SK-N-SH (cell line): ENCODE measurements at regions not wholly inside any gene's neighbourhood (a gene's known extent, or its start where the extent isn't known, plus 50 kb on each side); places are given as distances from the start of the nearest gene placed in this dataset.
"Not testable (repeated sequence)": the region's sequence is repeated elsewhere in the genome, so short reads cannot be mapped to it uniquely, and the experiment has no call there.

Experiments
- CTCF ChIA-PET: fragments of 300-600, 350-600 bp; formaldehyde crosslinking; extraction: SDS; loops from one replicate; lab custom pipeline; 2021; lab: Yijun Ruan, JAX
- POLR2A ChIA-PET: fragments of 350-600 bp; sonication (Branson Sonifier 250); formaldehyde crosslinking; extraction: SDS; loops from one replicate; lab custom pipeline; 2020; ENCODE audit warnings: antibody characterized with exemption, inconsistent platforms; lab: Yijun Ruan, JAX
- DNase-seq: peaks from one replicate; pipeline ENCODE4 v3.0.0; 2012
- H2AFZ ChIP-seq: fragments of 200-600 bp; sonication (generic); 2 replicates; pipeline ENCODE4 v1.8.1; 2016; ENCODE audit warnings: antibody characterized with exemption, mild to moderate bottlenecking, low read depth
- H3F3A ChIP-seq: fragments of 200-600 bp; sonication (generic); replicated peaks from 2 replicates; pipeline ENCODE3; 2016; ENCODE audit warnings: antibody characterized with exemption, mild to moderate bottlenecking; ENCODE audit not compliant: insufficient read depth
- H3K27ac ChIP-seq, 2 experiments: fragments of 200-500 bp in 1 of 2; fragments of 200-600 bp in 1 of 2; sonication (Bioruptor generic) in 1 of 2; sonication (generic), shearing (Covaris generic) in 1 of 2; 2 replicates each; pipeline versions ENCODE4 v1.5.1 to v1.6.1; 2014 to 2016; ENCODE audit warnings: low read depth in 2 of 2, inconsistent platforms in 1 of 2, low read length in 1 of 2, mild to moderate bottlenecking in 1 of 2, mixed read lengths in 1 of 2
- H3K27me3 ChIP-seq: fragments of 200-600 bp; sonication (generic), shearing (Covaris generic); 2 replicates; pipeline ENCODE4 v1.6.1; 2016; ENCODE audit warnings: mixed run types; ENCODE audit not compliant: insufficient read depth
- H3K36me3 ChIP-seq, 2 experiments: fragments of 200-500 bp in 1 of 2; fragments of 200-600 bp in 1 of 2; sonication (Bioruptor generic) in 1 of 2; sonication (generic) in 1 of 2; replicated peaks in 1 of 2; 2 replicates each; pipeline versions ENCODE3 to v1.5.1; 2014 to 2016; ENCODE audit warnings: low read length in 1 of 2, mild to moderate bottlenecking in 1 of 2; ENCODE audit not compliant: insufficient read depth in 2 of 2, control insufficient read depth in 1 of 2
- H3K4me1 ChIP-seq, 2 experiments: fragments of 200-500 bp in 1 of 2; fragments of 200-600 bp in 1 of 2; sonication (Bioruptor generic) in 1 of 2; sonication (generic), shearing (Covaris generic) in 1 of 2; 2 replicates each; pipeline versions ENCODE4 v1.5.1 to v1.6.1; 2014 to 2016; ENCODE audit warnings: low read depth in 1 of 2, low read length in 1 of 2, mixed run types in 1 of 2; ENCODE audit not compliant: insufficient read depth in 2 of 2, control insufficient read depth in 1 of 2
- H3K4me2 ChIP-seq: fragments of 200-600 bp; sonication (generic), shearing (Covaris generic); 2 replicates; pipeline ENCODE4 v1.6.1; 2017; ENCODE audit warnings: mixed run types
- H3K4me3 ChIP-seq, 2 experiments: fragments of 200-500 bp in 1 of 2; fragments of 200-600 bp in 1 of 2; sonication (Bioruptor generic) in 1 of 2; sonication (generic), shearing (Covaris generic) in 1 of 2; 2 replicates each; pipeline versions ENCODE4 v1.5.1 to v1.8.1; 2014 to 2016; ENCODE audit warnings: low read depth in 2 of 2, inconsistent platforms in 1 of 2, low read length in 1 of 2, mild to moderate bottlenecking in 1 of 2, mixed read lengths in 1 of 2, moderate library complexity in 1 of 2
- H3K79me2 ChIP-seq: fragments of 200-600 bp; sonication (generic); 2 replicates; pipeline ENCODE4 v1.8.1; 2017; ENCODE audit warnings: mild to moderate bottlenecking; ENCODE audit not compliant: insufficient read depth
- H3K9ac ChIP-seq: fragments of 200-600 bp; sonication (generic); 2 replicates; pipeline ENCODE4 v1.6.1; 2017; ENCODE audit warnings: mixed run types
- H3K9me2 ChIP-seq: fragments of 200-600 bp; sonication (generic); 2 replicates; pipeline ENCODE4 v1.6.1; 2017; ENCODE audit warnings: mixed run types
- H3K9me3 ChIP-seq: fragments of 200-600 bp; sonication (generic); 2 replicates; pipeline ENCODE4 v1.6.1; 2017; ENCODE audit warnings: mixed run types, mild to moderate bottlenecking, moderate library complexity
- H4K20me1 ChIP-seq: fragments of 200-600 bp; sonication (generic); 2 replicates; pipeline ENCODE4 v1.6.1; 2017; ENCODE audit warnings: mild to moderate bottlenecking, mixed run types; ENCODE audit not compliant: insufficient read depth
- EP300 ChIP-seq, 2 experiments: IDR thresholded peaks; 2 replicates each; pipeline versions ENCODE4 v1.4.0 to v1.6.1; 2012; ENCODE audit warnings: borderline replicate concordance in 1 of 2, low read depth in 1 of 2, low read length in 1 of 2
- EZH2phosphoT487 ChIP-seq: fragments of 200-600 bp; sonication (generic); IDR thresholded peaks from 2 replicates; pipeline ENCODE4 v1.6.1; 2017; ENCODE audit warnings: low read depth, mixed run types, mild to moderate bottlenecking, antibody characterized with exemption, moderate library complexity, borderline replicate concordance
- FOXJ3 ChIP-seq: sonication (generic); formaldehyde crosslinking; IDR thresholded peaks from 2 replicates; pipeline ENCODE4 v1.5.1; 2020; ENCODE audit warnings: mild to moderate bottlenecking, missing genetic modification reagents
- GABPA ChIP-seq: IDR thresholded peaks from 2 replicates; pipeline ENCODE4 v1.4.0; 2012; ENCODE audit warnings: low read depth, mild to moderate bottlenecking
- GATA2 ChIP-seq: sonication (generic); formaldehyde crosslinking; IDR thresholded peaks from 2 replicates; pipeline ENCODE4 v1.5.0; 2020; ENCODE audit warnings: mild to moderate bottlenecking, missing genetic modification reagents
- JUND ChIP-seq: IDR thresholded peaks from 2 replicates; pipeline ENCODE4 v1.4.0; 2012
- MXI1 ChIP-seq: IDR thresholded peaks from 2 replicates; pipeline ENCODE4 v1.6.1; 2012; ENCODE audit warnings: mild to moderate bottlenecking, low read depth, low read length, improper control_type of control experiment
- NRF1 ChIP-seq: IDR thresholded peaks from 2 replicates; pipeline ENCODE4 v1.6.1; 2012; ENCODE audit warnings: low read depth, mild to moderate bottlenecking, low read length
- POLR2AphosphoS5 ChIP-seq: IDR thresholded peaks from 2 replicates; pipeline ENCODE4 v1.6.1; 2012; ENCODE audit warnings: low read depth, low read length
- RCOR1 ChIP-seq: fragments of 150-350 bp; IDR thresholded peaks from 2 replicates; pipeline ENCODE4 v1.6.1; 2017; ENCODE audit warnings: antibody characterized with exemption, low read length
- RFX5 ChIP-seq: IDR thresholded peaks from 2 replicates; pipeline ENCODE4 v1.6.1; 2012; ENCODE audit warnings: mild to moderate bottlenecking, improper control_type of control experiment, low read length
- RXRA ChIP-seq: IDR thresholded peaks from 2 replicates; pipeline ENCODE4 v1.4.0; 2012; ENCODE audit warnings: low read depth, mild to moderate bottlenecking, borderline replicate concordance
- SIN3A ChIP-seq: IDR thresholded peaks from 2 replicates; pipeline ENCODE4 v1.6.1; 2012; ENCODE audit warnings: low read depth, mild to moderate bottlenecking, low read length, moderate library complexity, borderline replicate concordance
- TAF1 ChIP-seq: IDR thresholded peaks from 2 replicates; pipeline ENCODE4 v1.6.1; 2012; ENCODE audit warnings: low read depth, mild to moderate bottlenecking, low read length, moderate library complexity, borderline replicate concordance
- YY1 ChIP-seq: IDR thresholded peaks from 2 replicates; pipeline ENCODE4 v1.4.0; 2012; ENCODE audit warnings: low read depth, mild to moderate bottlenecking
- WGBS: methylation state at CpG from one replicate; pipeline ENCODE4 v1.1.6; 2017; ENCODE audit warnings: low lambda C conversion rate; 5-methylcytosine and 5-hydroxymethylcytosine counted together
- TF ChIP-seq, protein P1 (sequence below): IDR thresholded peaks from 2 replicates; pipeline ENCODE4 v1.4.0; 2012; ENCODE audit warnings: low read depth, borderline replicate concordance
- TF ChIP-seq, protein P2 (sequence below): IDR thresholded peaks from 2 replicates; pipeline ENCODE4 v1.4.0; 2012; ENCODE audit warnings: low read depth, borderline replicate concordance

DNA sequence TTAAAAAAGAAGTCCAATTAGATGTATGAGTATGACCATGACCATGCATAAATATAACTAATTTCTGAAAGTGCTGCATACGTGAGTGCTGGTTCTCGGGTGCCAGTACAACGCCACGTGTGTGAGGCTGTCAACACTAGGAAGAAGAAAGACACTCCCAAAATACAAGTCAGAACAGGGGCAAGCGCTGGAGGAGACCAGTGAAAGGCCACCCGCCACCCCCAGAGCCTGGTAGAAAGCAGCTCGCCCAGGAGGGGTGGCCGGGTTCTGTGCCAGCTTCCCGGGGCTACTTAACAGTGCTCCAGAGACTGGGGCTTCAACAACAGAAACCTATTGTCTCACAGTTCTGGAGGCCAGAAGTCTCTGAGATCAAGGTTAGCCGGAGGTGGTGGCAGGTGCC is 147.6 kb downstream of the RTP5 start (continued):
- TF ChIP-seq RFX5 (no peak), YY1 (no peak), FOXJ3 (CRISPR knock-in tag) (no peak), RXRA (no peak), SIN3A (no peak)

DNA sequence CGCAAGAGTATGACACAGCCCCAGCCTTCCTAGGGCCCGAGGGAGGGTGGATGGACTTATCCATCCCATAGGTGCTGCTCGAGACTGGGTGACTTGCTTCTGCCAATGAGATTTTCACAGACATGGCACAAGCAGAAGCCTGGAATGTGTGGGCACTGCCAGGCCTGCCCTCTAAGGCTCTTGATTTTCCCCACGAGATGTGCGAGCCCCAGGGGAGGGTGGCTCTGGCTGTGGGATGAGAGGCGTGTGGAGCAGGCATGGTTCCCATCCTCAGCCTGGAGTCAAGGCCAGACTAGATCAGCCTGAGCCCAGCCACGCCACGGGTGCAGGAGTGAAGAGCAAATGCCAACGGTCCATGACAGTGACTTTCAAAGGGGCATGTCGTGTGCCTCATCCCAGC is 148.9 kb downstream of the RTP5 start:
- not testable (repeated sequence) for H4K20me1 ChIP-seq, DNase-seq, H3K4me3 ChIP-seq, H3F3A ChIP-seq, H3K36me3 ChIP-seq, H3K79me2 ChIP-seq, H2AFZ ChIP-seq, H3K9me3 ChIP-seq, H3K4me2 ChIP-seq, H3K9me2 ChIP-seq, H3K27ac ChIP-seq, H3K9ac ChIP-seq, H3K4me1 ChIP-seq
- WGBS = 49% methylated on average over 9 of the region's 10 CpGs
- peaks cover 10% of the 10 kb centered on the region; the same call in 1 of the 2 replicates for H3K27me3 ChIP-seq
- ChIA-PET POLR2A (interaction anchor here (0.6 kb wide), 1 partner anchor 141 kb away, joined by 3 read pairs; no protein-coding TSS in a partner anchor), CTCF (interaction anchor here (1.0 kb wide), 1 partner anchor 68 kb away, joined by 3 read pairs; no protein-coding TSS in a partner anchor)

DNA sequence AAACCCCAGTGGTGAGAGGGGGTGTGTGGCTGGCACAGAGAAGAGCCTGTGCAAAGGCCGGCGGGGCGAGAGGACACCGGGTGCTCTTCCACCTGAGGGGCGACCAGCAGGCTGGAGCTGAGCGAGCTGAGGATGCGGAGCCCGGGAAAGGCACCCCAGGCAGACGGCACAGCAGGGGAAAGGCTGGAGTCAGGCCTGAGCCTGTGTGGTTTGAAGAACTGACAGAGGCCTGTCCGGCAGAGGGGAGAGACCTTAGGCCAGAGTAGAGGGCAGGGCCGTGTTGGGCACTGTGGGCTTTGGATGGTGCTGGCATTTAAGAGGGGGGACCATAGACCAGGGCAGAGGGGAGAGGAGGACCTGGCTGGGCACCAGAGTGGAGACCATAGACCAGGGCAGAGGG is 149.8 kb downstream of the RTP5 start:
- Histone ChIP-seq H3K4me1 (no peaks in the 10 kb centered on the region), H3F3A (no peaks in the 10 kb centered on the region), H4K20me1 (no peaks in the 10 kb centered on the region), H2AFZ (no peak overlapping the region), H3K9me2 (no peaks in the 10 kb centered on the region), H3K9me3 (no peaks in the 10 kb centered on the region), H3K9ac (no peak overlapping the region), H3K36me3 (no peaks in the 10 kb centered on the region), H3K79me2 (no peaks in the 10 kb centered on the region), H3K4me2 (no peak overlapping the region), H3K4me3 (no peak overlapping the region), H3K27me3 (peaks cover 10% of the 10 kb centered on the region; the same call in 1 of the 2 replicates), H3K27ac (no peak overlapping the region)
- no peak for DNase-seq
- CTCF ChIA-PET = interaction anchor here (1.0 kb wide), 1 partner anchor 69 kb away, joined by 3 read pairs; no protein-coding TSS in a partner anchor
- 67% methylated on average over 9 of the region's 11 CpGs for WGBS
- POLR2A ChIA-PET = no interaction called here
- no peak for TF ChIP-seq GATA2 (CRISPR knock-in tag)
- no peak for TF ChIP-seq POLR2AphosphoS5
- no peak for TF ChIP-seq GABPA
- TF ChIP-seq NRF1 = no peak
- no peak for TF ChIP-seq SIN3A
- no peak for TF ChIP-seq JUND
- no peak for TF ChIP-seq FOXJ3 (CRISPR knock-in tag)
- no peak for TF ChIP-seq TAF1
- no peak for TF ChIP-seq RCOR1
- TF ChIP-seq EZH2phosphoT487 = no peak
- no peak for TF ChIP-seq RXRA
- no peak for TF ChIP-seq MXI1
- TF ChIP-seq, protein P1, sequence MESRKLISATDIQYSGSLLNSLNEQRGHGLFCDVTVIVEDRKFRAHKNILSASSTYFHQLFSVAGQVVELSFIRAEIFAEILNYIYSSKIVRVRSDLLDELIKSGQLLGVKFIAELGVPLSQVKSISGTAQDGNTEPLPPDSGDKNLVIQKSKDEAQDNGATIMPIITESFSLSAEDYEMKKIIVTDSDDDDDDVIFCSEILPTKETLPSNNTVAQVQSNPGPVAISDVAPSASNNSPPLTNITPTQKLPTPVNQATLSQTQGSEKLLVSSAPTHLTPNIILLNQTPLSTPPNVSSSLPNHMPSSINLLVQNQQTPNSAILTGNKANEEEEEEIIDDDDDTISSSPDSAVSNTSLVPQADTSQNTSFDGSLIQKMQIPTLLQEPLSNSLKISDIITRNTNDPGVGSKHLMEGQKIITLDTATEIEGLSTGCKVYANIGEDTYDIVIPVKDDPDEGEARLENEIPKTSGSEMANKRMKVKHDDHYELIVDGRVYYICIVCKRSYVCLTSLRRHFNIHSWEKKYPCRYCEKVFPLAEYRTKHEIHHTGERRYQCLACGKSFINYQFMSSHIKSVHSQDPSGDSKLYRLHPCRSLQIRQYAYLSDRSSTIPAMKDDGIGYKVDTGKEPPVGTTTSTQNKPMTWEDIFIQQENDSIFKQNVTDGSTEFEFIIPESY = no peak
- TF ChIP-seq, protein P2, sequence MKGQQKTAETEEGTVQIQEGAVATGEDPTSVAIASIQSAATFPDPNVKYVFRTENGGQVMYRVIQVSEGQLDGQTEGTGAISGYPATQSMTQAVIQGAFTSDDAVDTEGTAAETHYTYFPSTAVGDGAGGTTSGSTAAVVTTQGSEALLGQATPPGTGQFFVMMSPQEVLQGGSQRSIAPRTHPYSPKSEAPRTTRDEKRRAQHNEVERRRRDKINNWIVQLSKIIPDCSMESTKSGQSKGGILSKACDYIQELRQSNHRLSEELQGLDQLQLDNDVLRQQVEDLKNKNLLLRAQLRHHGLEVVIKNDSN = no peak
- TF ChIP-seq EP300 (IDR thresholded peaks at IDR 0.05; ENCODE audit: borderline replicate concordance in 1 of 2, low read depth in 1 of 2, low read length in 1 of 2) = no peak
